GM21717 (cell line): ENCODE measurements at regions not wholly inside any gene's neighbourhood (a gene's known extent, or its start where the extent isn't known, plus 50 kb on each side); places are given as distances from the start of the nearest gene placed in this dataset.

Experiments
- ATAC-seq: cut with Tn5 transposase; IDR thresholded peaks from one replicate; pipeline ENCODE4 v1.9.1; 2021; ENCODE audit warnings: mild to moderate bottlenecking, moderate library complexity; ENCODE audit not compliant: unreplicated experiment

GRCh38 chr12:124687917-124688316 is 120.5 kb upstream of the NCOR2 start:
- ATAC-seq: no peak

GRCh38 chr12:124687174-124687902 is 119.9 kb upstream of the NCOR2 start:
- no peak for ATAC-seq

GRCh38 chr12:124686370-124687173 is 119.2 kb upstream of the NCOR2 start:
- ATAC-seq: no peak

- no peak for ATAC-seq
Observed at GRCh38 chr12:124685689-124686369, 118.4 kb upstream of the NCOR2 start.

GRCh38 chr12:124684971-124685688 is 117.7 kb upstream of the NCOR2 start:
- ATAC-seq: no peak

- no peak for ATAC-seq
Observed at GRCh38 chr12:124684496-124684895, 117.1 kb upstream of the NCOR2 start.

GRCh38 chr12:124683152-124684124 is 116.0 kb upstream of the NCOR2 start:
- ATAC-seq: no peak

- ATAC-seq: no peak
Observed at GRCh38 chr12:124682425-124683151, 115.2 kb upstream of the NCOR2 start.

- ATAC-seq: no peak
Observed at GRCh38 chr12:124681779-124682391, 114.5 kb upstream of the NCOR2 start.

- ATAC-seq: no peak
Observed at GRCh38 chr12:124680863-124681778, 113.7 kb upstream of the NCOR2 start.

- ATAC-seq: no peak
Observed at GRCh38 chr12:124679533-124680371, 112.3 kb upstream of the NCOR2 start.

- ATAC-seq: no peak
Observed at GRCh38 chr12:124679047-124679446, 111.6 kb upstream of the NCOR2 start.

GRCh38 chr12:124678421-124678893 is 111.0 kb upstream of the NCOR2 start:
- ATAC-seq: no peak

GRCh38 chr12:124677552-124678356 is 110.3 kb upstream of the NCOR2 start:
- no peak for ATAC-seq

GRCh38 chr12:124676714-124677462 is 109.5 kb upstream of the NCOR2 start:
- no peak for ATAC-seq
